ENCODE measurements at regions not wholly inside any gene's neighbourhood (a gene's known extent, or its start where the extent isn't known, plus 50 kb on each side); places are given as distances from the start of the nearest gene placed in this dataset.

DNA sequence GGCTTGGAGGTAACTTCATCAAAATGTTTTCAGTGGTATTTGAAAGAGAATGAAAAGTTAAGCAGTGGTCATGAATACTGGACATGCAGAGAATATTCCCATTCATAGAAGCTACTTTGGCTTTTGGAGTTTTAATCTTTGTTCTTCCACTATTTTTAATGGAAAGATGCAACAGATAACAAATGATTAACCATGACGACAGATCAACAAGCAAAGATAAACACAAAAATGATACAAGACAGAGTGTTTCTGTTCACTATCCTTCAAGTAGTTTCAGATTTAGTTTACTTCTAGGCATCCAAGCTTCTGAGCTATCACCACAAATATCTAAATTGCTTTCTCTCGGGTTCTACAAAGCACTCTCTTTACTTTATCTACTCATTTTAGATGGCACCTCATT is 1004.9 kb upstream of the ADGRL3 start:
- H3K4me3 ChIP-seq, result no peak overlapping the region
- ATAC-seq (ENCODE audit: low FRiP score in 2 of 2) (no peak), DNase-seq (no peak)
- H3K27ac ChIP-seq, result no peak overlapping the region
- no peaks in the 10 kb centered on the region for H3K36me3 ChIP-seq
- no peaks in the 10 kb centered on the region for H3K4me1 ChIP-seq
- no peak for TF ChIP-seq EP300 (IDR thresholded peaks at IDR 0.05)
- no peak for TF ChIP-seq POLR2A (IDR thresholded peaks at IDR 0.05)
- TF ChIP-seq, protein P1, sequence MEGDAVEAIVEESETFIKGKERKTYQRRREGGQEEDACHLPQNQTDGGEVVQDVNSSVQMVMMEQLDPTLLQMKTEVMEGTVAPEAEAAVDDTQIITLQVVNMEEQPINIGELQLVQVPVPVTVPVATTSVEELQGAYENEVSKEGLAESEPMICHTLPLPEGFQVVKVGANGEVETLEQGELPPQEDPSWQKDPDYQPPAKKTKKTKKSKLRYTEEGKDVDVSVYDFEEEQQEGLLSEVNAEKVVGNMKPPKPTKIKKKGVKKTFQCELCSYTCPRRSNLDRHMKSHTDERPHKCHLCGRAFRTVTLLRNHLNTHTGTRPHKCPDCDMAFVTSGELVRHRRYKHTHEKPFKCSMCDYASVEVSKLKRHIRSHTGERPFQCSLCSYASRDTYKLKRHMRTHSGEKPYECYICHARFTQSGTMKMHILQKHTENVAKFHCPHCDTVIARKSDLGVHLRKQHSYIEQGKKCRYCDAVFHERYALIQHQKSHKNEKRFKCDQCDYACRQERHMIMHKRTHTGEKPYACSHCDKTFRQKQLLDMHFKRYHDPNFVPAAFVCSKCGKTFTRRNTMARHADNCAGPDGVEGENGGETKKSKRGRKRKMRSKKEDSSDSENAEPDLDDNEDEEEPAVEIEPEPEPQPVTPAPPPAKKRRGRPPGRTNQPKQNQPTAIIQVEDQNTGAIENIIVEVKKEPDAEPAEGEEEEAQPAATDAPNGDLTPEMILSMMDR (IDR thresholded peaks at IDR 0.05), result no peak
- TF ChIP-seq POLR2AphosphoS5 (IDR thresholded peaks at IDR 0.05), result no peak
- peaks cover 0 to 6% (median 0%) of the 10 kb centered on the region in 4 donors for H3K9me3 ChIP-seq
- WGBS, 2 donors, result 51 to 77% methylated on average over 2 of the region's 2 CpGs
- H3K27me3 ChIP-seq, result no peaks in the 10 kb centered on the region

DNA sequence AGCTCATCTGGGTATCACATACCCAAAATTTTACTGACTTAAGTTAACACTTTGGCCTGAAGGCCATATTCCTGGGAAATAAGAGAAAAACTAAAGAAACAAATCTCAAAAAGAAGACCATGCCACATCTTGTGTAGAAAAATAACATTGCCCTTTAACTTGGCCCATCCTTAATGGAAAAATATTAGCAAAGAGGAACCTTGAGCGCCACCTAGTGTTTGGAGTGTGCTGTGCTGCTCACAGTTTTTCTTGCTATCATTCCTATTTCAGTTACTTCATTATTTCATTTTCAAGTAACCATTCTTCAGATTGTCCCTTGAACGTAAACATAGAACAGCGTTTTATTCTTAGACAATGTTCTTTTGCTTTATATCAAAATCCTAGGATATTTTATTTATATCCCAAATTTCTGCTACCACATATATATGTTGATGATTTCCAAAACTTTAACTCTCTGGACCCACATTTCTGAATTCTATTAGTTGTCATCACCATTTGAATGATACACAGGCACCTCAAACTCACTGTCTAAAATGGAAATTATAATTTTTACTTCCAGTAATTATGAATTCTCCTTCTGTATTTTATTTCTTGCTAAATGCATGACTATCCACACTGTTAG is 999.0 kb upstream of the ADGRL3 start:
- ATAC-seq (ENCODE audit: low FRiP score in 2 of 2) (no peak), DNase-seq (no peak)
- Histone ChIP-seq H3K27me3 (no peaks in the 10 kb centered on the region), H3K4me1 (no peaks in the 10 kb centered on the region), H3K36me3 (no peaks in the 10 kb centered on the region), H3K27ac (no peak overlapping the region), H3K4me3 (no peak overlapping the region), H3K9me3 (no peaks in the 10 kb centered on the region)
- 8% methylated on average over 3 of the region's 3 CpGs for WGBS, 2 donors
- TF ChIP-seq POLR2AphosphoS5 (IDR thresholded peaks at IDR 0.05) (no peak), EP300 (IDR thresholded peaks at IDR 0.05) (no peak)
- TF ChIP-seq, protein P1 (IDR thresholded peaks at IDR 0.05), result peak; percentile 39 to 76 (median 66)

DNA sequence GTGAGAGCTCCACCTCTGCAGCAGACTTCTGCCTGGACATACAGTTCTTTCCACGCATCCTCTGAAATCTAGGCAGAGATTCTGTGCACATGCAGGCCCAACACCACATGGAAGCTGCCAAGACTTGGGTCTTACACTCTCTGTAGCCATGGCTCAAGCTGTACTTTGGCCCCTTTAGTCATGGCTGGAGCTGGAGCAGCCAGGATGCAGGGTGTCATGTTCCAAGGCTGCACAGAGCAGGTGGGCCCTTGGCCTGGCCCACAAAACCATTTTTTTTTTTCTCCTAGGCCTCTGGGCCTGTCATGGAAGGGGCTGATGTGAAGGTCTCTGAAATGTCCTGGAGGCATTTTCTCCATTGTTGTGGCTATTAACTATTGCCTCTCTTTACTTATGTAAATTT is 990.5 kb upstream of the ADGRL3 start:
- Histone ChIP-seq H3K27me3 (no peaks in the 10 kb centered on the region), H3K27ac (no peak overlapping the region), H3K4me1 (no peaks in the 10 kb centered on the region), H3K4me3 (no peak overlapping the region), H3K9me3 (no peaks in the 10 kb centered on the region), H3K36me3 (no peaks in the 10 kb centered on the region)
- DNase-seq, result no peak
- TF ChIP-seq POLR2A (IDR thresholded peaks at IDR 0.05) (no peak), POLR2AphosphoS5 (IDR thresholded peaks at IDR 0.05) (no peak), EP300 (IDR thresholded peaks at IDR 0.05) (no peak)
- TF ChIP-seq, protein P1 (IDR thresholded peaks at IDR 0.05), result no peak
- WGBS, 2 donors, result 100% methylated on average over 1 of the region's 1 CpG; no CpG with 5 or more reads in 1 of the 2 donors
- no peak for ATAC-seq (ENCODE audit: low FRiP score in 2 of 2)

DNA sequence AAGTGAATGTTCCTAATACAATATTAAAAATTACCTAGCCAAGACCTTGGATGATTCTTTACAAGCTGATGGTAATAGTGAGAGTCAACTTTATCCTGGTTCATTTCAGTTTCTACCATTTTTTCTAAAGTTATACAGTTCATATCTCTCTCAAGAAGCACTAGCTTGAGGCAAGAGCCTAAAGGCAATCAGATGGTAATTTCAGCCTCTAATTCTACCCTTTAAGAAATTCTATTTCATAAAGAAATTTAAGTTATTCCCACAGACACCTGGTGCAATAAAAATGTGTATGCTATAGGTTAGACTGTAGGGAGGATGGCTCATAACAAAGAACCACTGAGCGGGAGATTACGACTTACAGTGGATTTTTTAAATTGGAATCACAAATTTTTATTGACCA is 984.2 kb upstream of the ADGRL3 start:
- H3K4me3 ChIP-seq, result no peak overlapping the region
- H3K36me3 ChIP-seq, result no peaks in the 10 kb centered on the region
- 94 to 96% methylated on average over 2 of the region's 2 CpGs for WGBS, 2 donors
- H3K9me3 ChIP-seq, result no peaks in the 10 kb centered on the region
- no peak for TF ChIP-seq EP300 (IDR thresholded peaks at IDR 0.05)
- TF ChIP-seq, protein P1 (IDR thresholded peaks at IDR 0.05), result no peak
- no peak for TF ChIP-seq POLR2AphosphoS5 (IDR thresholded peaks at IDR 0.05)
- no peak for TF ChIP-seq POLR2A (IDR thresholded peaks at IDR 0.05)
- H3K27ac ChIP-seq, result no peak overlapping the region
- no peaks in the 10 kb centered on the region for H3K27me3 ChIP-seq
- ATAC-seq (ENCODE audit: low FRiP score in 2 of 2), result no peak
- DNase-seq, result no peak
- H3K4me1 ChIP-seq, result no peaks in the 10 kb centered on the region

DNA sequence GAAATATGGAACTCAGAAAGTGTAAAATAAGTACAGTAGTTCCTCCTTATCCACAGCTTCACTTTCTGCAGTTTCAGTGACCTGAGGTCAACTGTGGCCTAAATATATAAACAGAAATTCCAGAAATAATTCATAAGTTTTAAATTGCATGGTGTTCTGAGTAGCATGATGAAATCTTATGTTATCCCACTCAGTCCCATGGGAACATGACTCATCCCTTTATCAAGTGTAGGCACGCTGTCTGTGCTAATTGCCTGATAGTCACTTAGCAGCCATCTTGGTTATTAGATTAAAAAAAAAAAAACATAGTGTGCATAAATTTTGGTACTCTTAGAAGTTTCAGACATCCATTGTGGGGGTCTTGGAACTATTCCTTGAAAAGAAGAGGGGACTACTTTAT is 983.4 kb upstream of the ADGRL3 start:
- DNase-seq, result no peak
- no peaks in the 10 kb centered on the region for H3K4me1 ChIP-seq
- H3K27me3 ChIP-seq, result no peaks in the 10 kb centered on the region
- no peaks in the 10 kb centered on the region for H3K9me3 ChIP-seq
- no peak for ATAC-seq (ENCODE audit: low FRiP score in 2 of 2)
- H3K36me3 ChIP-seq, result no peaks in the 10 kb centered on the region
- H3K4me3 ChIP-seq, result no peak overlapping the region
- TF ChIP-seq POLR2A (IDR thresholded peaks at IDR 0.05), result no peak
- TF ChIP-seq, protein P1 (IDR thresholded peaks at IDR 0.05), result no peak
- TF ChIP-seq EP300 (IDR thresholded peaks at IDR 0.05), result no peak
- no peak for TF ChIP-seq POLR2AphosphoS5 (IDR thresholded peaks at IDR 0.05)
- 74 to 89% methylated on average over 1 of the region's 1 CpG for WGBS, 2 donors
- no peak overlapping the region for H3K27ac ChIP-seq

Measured in upper lobe of left lung (tissue), 6 donors.